NOMO-1 treated with DMSO at 0.1 percent for 48 hours (cell line): ENCODE measurements at regions not wholly inside any gene's neighbourhood (a gene's known extent, or its start where the extent isn't known, plus 50 kb on each side); places are given as distances from the start of the nearest gene placed in this dataset.

Source experiments
- DNase-seq: peaks from one replicate; lab custom pipeline; 2025; ENCODE audit not compliant: unreplicated experiment; lab: John Stamatoyannopoulos, UW

GRCh38 chr1:71191520-71191919 lies 110.7 kb upstream of the ZRANB2 start:
- DNase-seq = no peak

GRCh38 chr1:71190843-71191242 lies 110.0 kb upstream of the ZRANB2 start:
- DNase-seq = no peak

- DNase-seq = no peak
These were observed 103.6 kb upstream of the ZRANB2 start for GRCh38 chr1:71184410-71184809.

GRCh38 chr1:71179997-71180396 lies 99.2 kb upstream of the ZRANB2 start:
- no peak for DNase-seq

- no peak for DNase-seq
These were observed 90.1 kb upstream of the ZRANB2 start for GRCh38 chr1:71170925-71171324.

- DNase-seq = no peak
These were observed 86.7 kb upstream of the ZRANB2 start for GRCh38 chr1:71167505-71167904.

GRCh38 chr1:71166178-71167173 lies 85.6 kb upstream of the ZRANB2 start:
- no peak for DNase-seq

- DNase-seq = no peak
These were observed 76.9 kb upstream of the ZRANB2 start for GRCh38 chr1:71157715-71158114.

- DNase-seq = no peak
These were observed 76.3 kb upstream of the ZRANB2 start for GRCh38 chr1:71157151-71157550.

- DNase-seq = no peak
These were observed 75.8 kb upstream of the ZRANB2 start for GRCh38 chr1:71156590-71156989.

- DNase-seq = no peak
These were observed 73.6 kb upstream of the ZRANB2 start for GRCh38 chr1:71154429-71154828.

GRCh38 chr1:71153826-71154225 lies 73.0 kb upstream of the ZRANB2 start:
- DNase-seq = no peak

- DNase-seq = no peak
These were observed 67.0 kb upstream of the ZRANB2 start for GRCh38 chr1:71147637-71148360.

- no peak for DNase-seq
These were observed 54.7 kb upstream of the ZRANB2 start for GRCh38 chr1:71135571-71135970.
